GM21367 (cell line): ENCODE measurements at regions not wholly inside any gene's neighbourhood (a gene's known extent, or its start where the extent isn't known, plus 50 kb on each side); places are given as distances from the start of the nearest gene placed in this dataset.

Experiments
- ATAC-seq: cut with Tn5 transposase; IDR thresholded peaks from one replicate; pipeline ENCODE4 v1.9.1; 2021; ENCODE audit not compliant: unreplicated experiment

- no peak for ATAC-seq
Observed at GRCh38 chr4:112994732-112995464, 54.6 kb upstream of the ANK2 start.
